ENCODE measurements at regions not wholly inside any gene's neighbourhood (a gene's known extent, or its start where the extent isn't known, plus 50 kb on each side); places are given as distances from the start of the nearest gene placed in this dataset.

GRCh38 chrX:39762266-39762841, 335.4 kb downstream of the BCOR start:
- CTCF ChIA-PET = no interaction called here
- no peak for DNase-seq
- Mint-ChIP-seq H3K36me3 (no peaks in the 10 kb centered on the region), H3K27ac (no peak overlapping the region), H3K27me3 (no peaks in the 10 kb centered on the region), H3K4me1 (peaks cover 17% of the 10 kb centered on the region), H3K4me3 (no peak overlapping the region), H3K9me3 (no peaks in the 10 kb centered on the region)

- Mint-ChIP-seq H3K4me1 (peaks cover 17% of the 10 kb centered on the region), H3K9me3 (no peaks in the 10 kb centered on the region), H3K27me3 (no peaks in the 10 kb centered on the region), H3K36me3 (no peaks in the 10 kb centered on the region), H3K27ac (no peak overlapping the region), H3K4me3 (no peak overlapping the region)
- CTCF ChIA-PET = no interaction called here
- no peak for DNase-seq
These were observed 333.3 kb downstream of the BCOR start for GRCh38 chrX:39764441-39764914.

- Mint-ChIP-seq H3K27me3 (no peaks in the 10 kb centered on the region), H3K27ac (no peak overlapping the region), H3K4me3 (no peak overlapping the region), H3K36me3 (peaks cover 2% of the 10 kb centered on the region), H3K4me1 (peaks cover 17% of the 10 kb centered on the region), H3K9me3 (no peaks in the 10 kb centered on the region)
- no peak for DNase-seq
- CTCF ChIA-PET = no interaction called here
These were observed 332.4 kb downstream of the BCOR start for GRCh38 chrX:39765327-39765726.

GRCh38 chrX:39766085-39766726, 331.6 kb downstream of the BCOR start:
- H3K4me3 Mint-ChIP-seq = no peak overlapping the region
- H3K9me3 Mint-ChIP-seq = no peaks in the 10 kb centered on the region
- CTCF ChIA-PET = no interaction called here
- peaks cover 4% of the 10 kb centered on the region for H3K36me3 Mint-ChIP-seq
- peaks cover 26% of the 10 kb centered on the region for H3K4me1 Mint-ChIP-seq
- H3K27me3 Mint-ChIP-seq = no peaks in the 10 kb centered on the region
- peak overlapping the region; percentile 89 for H3K27ac Mint-ChIP-seq
- DNase-seq = peak; percentile 40

- CTCF ChIA-PET = no interaction called here
These were observed 330.9 kb downstream of the BCOR start for GRCh38 chrX:39766855-39767254.

GRCh38 chrX:39767446-39767845, 330.3 kb downstream of the BCOR start:
- no peak for DNase-seq
- Mint-ChIP-seq H3K27me3 (no peaks in the 10 kb centered on the region), H3K9me3 (no peaks in the 10 kb centered on the region), H3K27ac (no peak overlapping the region), H3K36me3 (peaks cover 4% of the 10 kb centered on the region), H3K4me1 (peaks cover 38% of the 10 kb centered on the region), H3K4me3 (no peak overlapping the region)
- CTCF ChIA-PET = no interaction called here

More at GRCh38 chrX:39766855-39767254, 330.9 kb downstream of the BCOR start:
- no peaks in the 10 kb centered on the region for H3K27me3 Mint-ChIP-seq
- no peak overlapping the region for H3K27ac Mint-ChIP-seq
- no peak overlapping the region for H3K4me3 Mint-ChIP-seq
- H3K36me3 Mint-ChIP-seq = peaks cover 4% of the 10 kb centered on the region
- H3K4me1 Mint-ChIP-seq = peaks cover 32% of the 10 kb centered on the region
- no peaks in the 10 kb centered on the region for H3K9me3 Mint-ChIP-seq
- DNase-seq = no peak

- peaks cover 4% of the 10 kb centered on the region for H3K36me3 Mint-ChIP-seq
- CTCF ChIA-PET = interaction anchor here (1.2 kb wide), 1 partner anchor 38 kb away, joined by 6 read pairs; no protein-coding TSS in a partner anchor
- no peaks in the 10 kb centered on the region for H3K27me3 Mint-ChIP-seq
- peaks cover 57% of the 10 kb centered on the region for H3K4me1 Mint-ChIP-seq
- no peaks in the 10 kb centered on the region for H3K9me3 Mint-ChIP-seq
- no peak for DNase-seq
- H3K27ac Mint-ChIP-seq = no peak overlapping the region
- no peak overlapping the region for H3K4me3 Mint-ChIP-seq
These were observed 328.0 kb downstream of the BCOR start for GRCh38 chrX:39769748-39770147.

GRCh38 chrX:39771089-39771488, 326.7 kb downstream of the BCOR start:
- CTCF ChIA-PET = no interaction called here
- H3K27me3 Mint-ChIP-seq = no peaks in the 10 kb centered on the region
- H3K36me3 Mint-ChIP-seq = peaks cover 4% of the 10 kb centered on the region
- peaks cover 54% of the 10 kb centered on the region for H3K4me1 Mint-ChIP-seq
- no peak for DNase-seq
- no peaks in the 10 kb centered on the region for H3K9me3 Mint-ChIP-seq
- H3K27ac Mint-ChIP-seq = peak overlapping the region; percentile 97
- no peak overlapping the region for H3K4me3 Mint-ChIP-seq

- CTCF ChIA-PET = no interaction called here
- H3K27ac Mint-ChIP-seq = peak overlapping the region; percentile 97
- peaks cover 50% of the 10 kb centered on the region for H3K4me1 Mint-ChIP-seq
These were observed 325.5 kb downstream of the BCOR start for GRCh38 chrX:39772057-39772832.

GRCh38 chrX:39773150-39773549, 324.6 kb downstream of the BCOR start:
- peak overlapping the region; percentile 97 for H3K27ac Mint-ChIP-seq
- H3K4me3 Mint-ChIP-seq = no peak overlapping the region
- H3K9me3 Mint-ChIP-seq = no peaks in the 10 kb centered on the region
- peaks cover 4% of the 10 kb centered on the region for H3K36me3 Mint-ChIP-seq
- DNase-seq = no peak
- CTCF ChIA-PET = interaction anchor here (0.9 kb wide), 1 partner anchor 42 kb away, joined by 3 read pairs; no protein-coding TSS in a partner anchor
- H3K27me3 Mint-ChIP-seq = no peaks in the 10 kb centered on the region
- H3K4me1 Mint-ChIP-seq = peaks cover 58% of the 10 kb centered on the region

More at GRCh38 chrX:39772057-39772832, 325.5 kb downstream of the BCOR start:
- Mint-ChIP-seq H3K9me3 (no peaks in the 10 kb centered on the region), H3K4me3 (peak overlapping the region; percentile 26), H3K27me3 (no peaks in the 10 kb centered on the region), H3K36me3 (peaks cover 4% of the 10 kb centered on the region)
- DNase-seq = peak; percentile 57

- peak; percentile 31 for DNase-seq
- Mint-ChIP-seq H3K4me1 (peaks cover 62% of the 10 kb centered on the region), H3K27ac (peak overlapping the region; percentile 97), H3K36me3 (peaks cover 4% of the 10 kb centered on the region), H3K27me3 (no peaks in the 10 kb centered on the region), H3K4me3 (peak overlapping the region; percentile 65), H3K9me3 (no peaks in the 10 kb centered on the region)
- CTCF ChIA-PET = interaction anchor here (0.9 kb wide), 1 partner anchor 43 kb away, joined by 3 read pairs; no protein-coding TSS in a partner anchor
These were observed 323.6 kb downstream of the BCOR start for GRCh38 chrX:39773923-39774773.

GRCh38 chrX:39774774-39775328, 322.9 kb downstream of the BCOR start:
- no peak for DNase-seq
- Mint-ChIP-seq H3K27me3 (no peaks in the 10 kb centered on the region), H3K36me3 (peaks cover 4% of the 10 kb centered on the region), H3K4me3 (peak overlapping the region; percentile 65), H3K9me3 (no peaks in the 10 kb centered on the region), H3K27ac (peak overlapping the region; percentile 97), H3K4me1 (peaks cover 62% of the 10 kb centered on the region)
- CTCF ChIA-PET = no interaction called here

- CTCF ChIA-PET = no interaction called here
- H3K27me3 Mint-ChIP-seq = no peaks in the 10 kb centered on the region
- no peak overlapping the region for H3K4me3 Mint-ChIP-seq
- no peaks in the 10 kb centered on the region for H3K36me3 Mint-ChIP-seq
- H3K27ac Mint-ChIP-seq = peak overlapping the region; percentile 84
- peaks cover 4% of the 10 kb centered on the region for H3K9me3 Mint-ChIP-seq
- peaks cover 39% of the 10 kb centered on the region for H3K4me1 Mint-ChIP-seq
- DNase-seq = peak; percentile 36
These were observed 320.1 kb downstream of the BCOR start for GRCh38 chrX:39777623-39778025.
